Activated CD4-positive, alpha-beta T cell treated with anti-CD3 and anti-CD28 coated beads for 36 hours (primary cell): ENCODE measurements at regions not wholly inside any gene's neighbourhood (a gene's known extent, or its start where the extent isn't known, plus 50 kb on each side); places are given as distances from the start of the nearest gene placed in this dataset.

ENCODE experiments used
- ATAC-seq: fragments of 200-7000 bp; cut with Tn5 transposase; one replicate; pipeline ENCODE4 v1.10.0; 2021; ENCODE audit warnings: mild to moderate bottlenecking, moderate library complexity
- CTCF ChIA-PET: fragments of 350-600 bp; sonication (Branson Sonifier 250); formaldehyde crosslinking; loops from one replicate; lab custom pipeline; 2021; ENCODE audit warnings: antibody characterized with exemption; lab: Charles Lee
- POLR2A ChIA-PET: fragments of 350-600 bp; sonication (Branson Sonifier 250); formaldehyde crosslinking; loops from one replicate; lab custom pipeline; 2021; ENCODE audit warnings: antibody characterized with exemption, inconsistent platforms; lab: Charles Lee
- DNase-seq: peaks from one replicate; pipeline ENCODE4 v3.0.0-alpha.2; 2020
- H3K27ac Mint-ChIP-seq: one replicate; pipeline ENCODE4 v1.8.0; 2021; ENCODE audit warnings: mixed read lengths
- H3K27me3 Mint-ChIP-seq: one replicate; pipeline ENCODE4 v1.8.0; 2021; ENCODE audit warnings: mixed read lengths
- H3K36me3 Mint-ChIP-seq: one replicate; pipeline ENCODE4 v1.8.0; 2021; ENCODE audit warnings: low read depth, mixed read lengths
- H3K4me1 Mint-ChIP-seq: one replicate; pipeline ENCODE4 v1.8.0; 2021; ENCODE audit warnings: mixed read lengths
- H3K4me3 Mint-ChIP-seq: one replicate; pipeline ENCODE4 v1.8.0; 2021; ENCODE audit warnings: mild to moderate bottlenecking, moderate library complexity, mixed read lengths
- H3K9me3 Mint-ChIP-seq: one replicate; pipeline ENCODE4 v1.8.0; 2021; ENCODE audit warnings: low read depth, mixed read lengths
- intact Hi-C, 2 experiments: fragments of 100-400 bp; cut with DNase I in 1 of 2; cut with micrococcal nuclease in 1 of 2; formaldehyde crosslinking; loops; one replicate each; pipeline versions ENCODE4 v1.14.2 to v1.15.1; 2022 to 2024; cut with DNase I, micrococcal nuclease

GRCh38 chr1:98181036-98181764, 260.4 kb upstream of the DPYD start:
- Mint-ChIP-seq H3K27me3 (no peaks in the 10 kb centered on the region), H3K4me3 (no peak overlapping the region), H3K27ac (no peak overlapping the region), H3K9me3 (no peaks in the 10 kb centered on the region), H3K36me3 (no peaks in the 10 kb centered on the region), H3K4me1 (no peaks in the 10 kb centered on the region)
- intact Hi-C loops, result no loop called here
- ATAC-seq (no peak), DNase-seq (no peak)
- ChIA-PET CTCF (no interaction called here), POLR2A (no interaction called here)

DNA sequence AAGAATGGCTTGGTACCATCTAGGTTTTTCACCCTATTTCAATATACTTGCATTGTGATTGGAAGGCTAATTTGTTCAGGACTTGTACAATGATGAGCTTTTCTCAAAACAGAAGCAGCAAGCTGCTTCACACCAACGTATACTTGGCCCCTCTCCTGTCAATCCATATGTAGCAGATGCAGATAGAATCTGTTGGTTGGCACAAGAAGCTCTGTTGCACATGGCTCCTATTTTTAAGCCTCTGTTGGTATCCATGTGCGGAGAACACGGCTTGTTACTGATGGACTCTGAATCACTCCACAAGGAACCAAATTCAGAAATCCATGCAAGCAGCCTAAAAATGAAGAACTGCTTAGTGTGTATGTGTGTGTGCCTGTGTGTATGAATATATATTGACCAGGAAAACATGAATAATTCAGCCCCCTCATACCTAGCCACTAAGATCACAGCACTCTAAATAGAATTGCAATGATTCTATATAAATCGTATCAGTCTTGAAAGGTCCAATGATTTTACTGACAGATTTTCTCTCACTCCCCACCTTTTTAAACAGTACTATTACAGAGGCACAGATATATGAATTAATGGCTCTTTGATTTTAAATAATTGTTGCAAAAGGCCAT, 258.4 kb upstream of the DPYD start:
- no peak for DNase-seq
- H3K36me3 Mint-ChIP-seq, result no peaks in the 10 kb centered on the region
- CTCF ChIA-PET, result no interaction called here
- H3K4me3 Mint-ChIP-seq, result no peak overlapping the region
- no peaks in the 10 kb centered on the region for H3K27me3 Mint-ChIP-seq
- H3K9me3 Mint-ChIP-seq, result no peaks in the 10 kb centered on the region
- H3K27ac Mint-ChIP-seq, result no peak overlapping the region
- ATAC-seq, result no peak
- POLR2A ChIA-PET, result no interaction called here
- no peaks in the 10 kb centered on the region for H3K4me1 Mint-ChIP-seq
- intact Hi-C loops, result no loop called here

- H3K36me3 Mint-ChIP-seq, result no peaks in the 10 kb centered on the region
- H3K4me3 Mint-ChIP-seq, result no peak overlapping the region
- H3K27me3 Mint-ChIP-seq, result no peaks in the 10 kb centered on the region
- ATAC-seq (no peak), DNase-seq (no peak)
- ChIA-PET CTCF (no interaction called here), POLR2A (no interaction called here)
- no peak overlapping the region for H3K27ac Mint-ChIP-seq
- no peaks in the 10 kb centered on the region for H3K4me1 Mint-ChIP-seq
- H3K9me3 Mint-ChIP-seq, result no peaks in the 10 kb centered on the region
- intact Hi-C loops, result no loop called here
Observed at GRCh38 chr1:98177751-98178150, 256.9 kb upstream of the DPYD start.

DNA sequence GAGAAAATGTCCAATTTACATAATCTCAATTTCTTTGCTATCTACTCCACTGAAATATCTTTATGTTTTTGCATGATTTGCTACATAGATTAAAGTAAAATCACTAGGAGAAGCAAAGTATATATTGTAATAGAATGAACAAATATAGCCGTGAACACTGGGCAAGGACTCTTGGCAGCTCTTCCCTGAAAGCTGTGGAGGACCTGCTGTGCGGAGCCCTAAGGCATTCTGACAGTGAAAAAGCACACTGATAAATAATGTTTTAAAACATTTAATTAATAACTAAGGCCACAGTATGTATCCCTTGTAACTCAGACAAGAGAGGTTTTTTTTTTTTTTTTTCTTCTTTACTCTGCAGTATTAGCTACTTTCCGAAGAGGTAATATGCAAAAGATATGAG, 256.1 kb upstream of the DPYD start:
- ChIA-PET POLR2A (no interaction called here), CTCF (no interaction called here)
- ATAC-seq, result no peak
- DNase-seq, result no peak
- H3K4me1 Mint-ChIP-seq, result no peaks in the 10 kb centered on the region
- no peak overlapping the region for H3K27ac Mint-ChIP-seq
- no peaks in the 10 kb centered on the region for H3K9me3 Mint-ChIP-seq
- no peak overlapping the region for H3K4me3 Mint-ChIP-seq
- no peaks in the 10 kb centered on the region for H3K36me3 Mint-ChIP-seq
- intact Hi-C loops, result no loop called here
- H3K27me3 Mint-ChIP-seq, result no peaks in the 10 kb centered on the region

GRCh38 chr1:98176414-98176813, 255.6 kb upstream of the DPYD start:
- ChIA-PET POLR2A (no interaction called here), CTCF (interaction anchor here (0.6 kb wide), 1 partner anchor 1550 kb away, joined by 3 read pairs; no protein-coding TSS in a partner anchor)
- H3K27ac Mint-ChIP-seq, result no peak overlapping the region
- intact Hi-C loops, result no loop called here
- no peaks in the 10 kb centered on the region for H3K9me3 Mint-ChIP-seq
- H3K36me3 Mint-ChIP-seq, result no peaks in the 10 kb centered on the region
- no peaks in the 10 kb centered on the region for H3K4me1 Mint-ChIP-seq
- ATAC-seq (no peak), DNase-seq (no peak)
- H3K27me3 Mint-ChIP-seq, result no peaks in the 10 kb centered on the region
- no peak overlapping the region for H3K4me3 Mint-ChIP-seq

GRCh38 chr1:98172578-98172977, 251.7 kb upstream of the DPYD start:
- ATAC-seq (no peak), DNase-seq (no peak)
- H3K27me3 Mint-ChIP-seq, result no peaks in the 10 kb centered on the region
- H3K4me3 Mint-ChIP-seq, result no peak overlapping the region
- intact Hi-C loops, result no loop called here
- no peaks in the 10 kb centered on the region for H3K36me3 Mint-ChIP-seq
- ChIA-PET CTCF (interaction anchor here (0.6 kb wide), 1 partner anchor 117 kb away, joined by 3 read pairs; no protein-coding TSS in a partner anchor), POLR2A (no interaction called here)
- no peaks in the 10 kb centered on the region for H3K4me1 Mint-ChIP-seq
- no peak overlapping the region for H3K27ac Mint-ChIP-seq
- no peaks in the 10 kb centered on the region for H3K9me3 Mint-ChIP-seq

- no peak overlapping the region for H3K4me3 Mint-ChIP-seq
- H3K27ac Mint-ChIP-seq, result no peak overlapping the region
- no peaks in the 10 kb centered on the region for H3K27me3 Mint-ChIP-seq
- no peaks in the 10 kb centered on the region for H3K9me3 Mint-ChIP-seq
- POLR2A ChIA-PET, result no interaction called here
- no peaks in the 10 kb centered on the region for H3K4me1 Mint-ChIP-seq
- CTCF ChIA-PET, result no interaction called here
- no peak for ATAC-seq
- no peaks in the 10 kb centered on the region for H3K36me3 Mint-ChIP-seq
- DNase-seq, result no peak
- intact Hi-C loops, result no loop called here
Observed at GRCh38 chr1:98172022-98172421, 251.2 kb upstream of the DPYD start.

DNA sequence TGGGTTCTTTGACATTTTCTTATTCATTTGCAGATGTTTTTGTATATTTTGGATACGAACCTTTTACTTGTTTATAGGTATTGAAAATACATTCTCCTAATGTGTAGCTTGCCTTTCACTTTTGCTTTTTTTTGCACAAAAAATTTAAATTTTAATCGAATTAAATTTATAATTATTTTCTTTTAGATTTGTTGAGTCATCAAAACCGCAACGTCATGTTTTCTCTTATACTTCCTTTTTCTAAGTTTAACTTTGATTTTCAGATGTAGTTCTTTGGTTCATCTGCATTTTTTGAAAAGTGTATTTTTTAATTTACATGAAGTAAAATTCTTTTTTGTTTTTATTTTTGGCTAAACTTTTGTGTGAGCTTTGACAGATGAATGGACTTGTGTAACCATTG, 243.7 kb upstream of the DPYD start:
- Mint-ChIP-seq H3K27ac (no peak overlapping the region), H3K9me3 (no peaks in the 10 kb centered on the region), H3K4me3 (no peak overlapping the region), H3K27me3 (no peaks in the 10 kb centered on the region), H3K4me1 (no peaks in the 10 kb centered on the region), H3K36me3 (no peaks in the 10 kb centered on the region)
- DNase-seq (no peak), ATAC-seq (no peak)
- CTCF ChIA-PET, result no interaction called here
- intact Hi-C loops, result no loop called here
- POLR2A ChIA-PET, result no interaction called here

DNA sequence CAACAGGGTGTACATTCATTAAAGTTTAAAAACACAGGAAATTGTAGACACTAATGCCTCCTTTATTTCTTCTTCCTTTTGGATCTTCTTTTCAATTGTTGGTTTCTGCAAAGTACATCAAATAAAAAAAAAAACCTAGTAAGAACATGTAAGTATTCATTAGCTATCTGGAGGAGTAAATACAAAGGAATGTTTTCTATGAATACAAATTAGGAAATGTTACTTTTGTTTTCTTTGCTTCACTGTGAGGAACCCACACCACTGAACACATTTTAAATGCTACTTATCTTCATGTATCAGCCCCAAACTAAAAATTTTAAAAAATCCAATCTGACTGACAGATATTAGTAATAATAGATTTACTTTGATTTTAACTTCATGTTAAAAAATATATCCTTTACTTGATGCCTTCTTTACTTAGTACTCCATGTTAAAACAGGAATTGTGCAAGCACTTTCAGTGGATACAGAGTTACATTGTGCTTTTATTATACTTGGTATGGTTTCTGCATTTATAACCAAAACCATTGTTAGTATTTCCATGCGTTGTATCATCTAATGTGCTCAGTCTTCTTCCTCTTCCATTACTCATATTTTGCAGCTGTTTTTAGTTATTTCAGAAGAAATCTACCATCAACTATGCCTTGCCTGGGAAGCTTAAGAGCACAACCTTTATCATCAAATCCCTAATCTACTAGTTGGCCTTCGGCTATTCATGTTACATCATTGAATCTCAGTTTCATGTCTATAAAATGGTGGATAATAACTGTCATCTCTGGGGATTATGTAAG, 236.9 kb upstream of the DPYD start:
- Mint-ChIP-seq H3K4me1 (no peaks in the 10 kb centered on the region), H3K27me3 (no peaks in the 10 kb centered on the region), H3K36me3 (no peaks in the 10 kb centered on the region), H3K27ac (no peak overlapping the region), H3K4me3 (no peak overlapping the region), H3K9me3 (peaks cover 3% of the 10 kb centered on the region)
- ChIA-PET CTCF (interaction anchor here (0.6 kb wide), 1 partner anchor 9 kb away, joined by 3 read pairs; no protein-coding TSS in a partner anchor), POLR2A (no interaction called here)
- no peak for DNase-seq
- ATAC-seq, result no peak
- intact Hi-C loops, result no loop called here

DNA sequence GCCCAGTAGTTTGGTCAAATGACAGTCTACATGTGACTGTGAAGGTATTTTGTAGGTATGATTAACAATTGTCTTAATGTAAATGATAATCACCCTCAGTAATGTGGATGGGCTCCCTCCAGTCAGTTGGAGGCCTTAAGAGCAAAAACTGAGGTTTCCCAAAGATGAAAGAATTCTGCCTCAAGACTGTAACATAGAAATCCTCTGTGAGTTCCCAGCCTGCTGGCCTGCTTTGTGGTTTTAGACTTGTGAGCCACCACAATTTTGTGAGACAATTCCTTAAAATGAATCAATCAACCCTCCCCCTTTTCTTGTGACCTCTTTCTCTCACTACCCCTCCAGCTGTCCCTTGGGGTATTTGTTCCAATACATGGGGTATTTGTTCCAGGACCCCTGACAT, 226.4 kb upstream of the DPYD start:
- ChIA-PET CTCF (no interaction called here), POLR2A (no interaction called here)
- no peaks in the 10 kb centered on the region for H3K4me1 Mint-ChIP-seq
- no peaks in the 10 kb centered on the region for H3K36me3 Mint-ChIP-seq
- intact Hi-C loops, result no loop called here
- H3K27ac Mint-ChIP-seq, result no peak overlapping the region
- H3K9me3 Mint-ChIP-seq, result peaks cover 10% of the 10 kb centered on the region
- no peaks in the 10 kb centered on the region for H3K27me3 Mint-ChIP-seq
- ATAC-seq, result no peak
- no peak for DNase-seq
- H3K4me3 Mint-ChIP-seq, result no peak overlapping the region

GRCh38 chr1:98145655-98146054, 224.8 kb upstream of the DPYD start:
- intact Hi-C loops, result no loop called here
- H3K4me3 Mint-ChIP-seq, result no peak overlapping the region
- H3K9me3 Mint-ChIP-seq, result peaks cover 3% of the 10 kb centered on the region
- no peaks in the 10 kb centered on the region for H3K4me1 Mint-ChIP-seq
- H3K27ac Mint-ChIP-seq, result no peak overlapping the region
- H3K36me3 Mint-ChIP-seq, result no peaks in the 10 kb centered on the region
- no peak for DNase-seq
- ChIA-PET CTCF (no interaction called here), POLR2A (no interaction called here)
- ATAC-seq, result no peak
- no peaks in the 10 kb centered on the region for H3K27me3 Mint-ChIP-seq

- no peaks in the 10 kb centered on the region for H3K36me3 Mint-ChIP-seq
- H3K4me1 Mint-ChIP-seq, result no peaks in the 10 kb centered on the region
- ChIA-PET POLR2A (no interaction called here), CTCF (no interaction called here)
- H3K4me3 Mint-ChIP-seq, result no peak overlapping the region
- H3K27me3 Mint-ChIP-seq, result no peaks in the 10 kb centered on the region
- no peak overlapping the region for H3K27ac Mint-ChIP-seq
- ATAC-seq (no peak), DNase-seq (no peak)
- intact Hi-C loops, result no loop called here
- peaks cover 2% of the 10 kb centered on the region for H3K9me3 Mint-ChIP-seq
Observed at GRCh38 chr1:98143403-98143802, 222.6 kb upstream of the DPYD start.
